CD4-positive, alpha-beta T cell treated with Interleukin-17A for 1 hour (primary cell): ENCODE measurements at regions not wholly inside any gene's neighbourhood (a gene's known extent, or its start where the extent isn't known, plus 50 kb on each side); places are given as distances from the start of the nearest gene placed in this dataset.

ENCODE experiments used
- DNase-seq: peaks from one replicate; pipeline ENCODE4 v3.0.0-alpha.2; 2020

DNA sequence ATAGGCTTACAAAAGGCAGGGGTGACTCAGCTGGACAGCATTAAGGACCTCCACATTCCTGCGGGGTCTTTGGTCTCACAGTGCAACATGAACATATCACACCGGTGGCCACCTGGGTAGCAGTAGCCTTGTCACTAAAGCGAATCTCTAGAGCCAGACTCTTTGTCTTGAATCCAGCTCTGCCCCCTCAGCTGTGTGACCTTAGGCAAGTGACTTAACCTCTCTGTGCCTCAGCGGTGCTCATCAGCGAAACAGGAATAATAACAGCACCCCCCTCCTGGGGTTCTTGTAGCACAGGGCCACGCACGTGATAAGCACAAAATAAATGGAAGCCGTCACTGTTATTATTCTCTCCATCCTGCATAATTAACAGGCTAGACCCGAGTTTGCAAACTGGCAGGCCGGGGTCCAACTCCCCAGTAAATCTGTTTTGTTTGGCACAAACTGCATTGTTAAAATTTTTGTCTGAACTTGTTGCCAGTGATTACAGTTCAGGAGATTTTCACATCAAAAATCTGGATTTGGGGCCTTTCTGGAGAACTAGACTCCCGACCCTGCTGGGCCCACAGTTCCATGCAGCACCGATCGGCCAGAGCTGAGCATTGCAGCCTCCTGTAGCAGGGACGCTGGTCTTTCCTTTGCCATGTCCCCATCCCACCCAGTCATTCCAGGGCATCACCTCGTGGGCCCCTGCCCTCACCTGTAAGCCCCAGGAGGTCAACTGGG, 174.8 kb downstream of the PHETA1 start:
- DNase-seq = no peak

DNA sequence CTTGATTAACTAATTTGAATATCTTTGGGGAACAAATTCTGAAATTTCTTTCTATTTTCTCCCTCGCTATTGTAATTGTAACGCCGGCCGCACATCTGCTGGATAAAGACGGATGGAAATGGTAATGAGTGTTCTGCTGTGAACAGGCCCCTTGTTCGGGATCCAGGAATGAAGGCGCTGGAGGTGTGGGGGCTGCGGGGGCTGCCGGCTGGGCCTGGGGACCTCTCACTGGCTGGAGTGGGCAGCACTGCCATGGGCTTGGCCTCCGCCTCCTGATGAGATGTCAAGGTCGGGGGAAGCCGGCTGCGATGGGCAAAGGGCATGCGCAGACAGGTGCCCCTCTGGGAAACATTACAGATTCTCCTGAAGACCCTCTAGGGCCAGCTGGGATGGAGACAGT, 175.4 kb downstream of the PHETA1 start:
- no peak for DNase-seq

DNA sequence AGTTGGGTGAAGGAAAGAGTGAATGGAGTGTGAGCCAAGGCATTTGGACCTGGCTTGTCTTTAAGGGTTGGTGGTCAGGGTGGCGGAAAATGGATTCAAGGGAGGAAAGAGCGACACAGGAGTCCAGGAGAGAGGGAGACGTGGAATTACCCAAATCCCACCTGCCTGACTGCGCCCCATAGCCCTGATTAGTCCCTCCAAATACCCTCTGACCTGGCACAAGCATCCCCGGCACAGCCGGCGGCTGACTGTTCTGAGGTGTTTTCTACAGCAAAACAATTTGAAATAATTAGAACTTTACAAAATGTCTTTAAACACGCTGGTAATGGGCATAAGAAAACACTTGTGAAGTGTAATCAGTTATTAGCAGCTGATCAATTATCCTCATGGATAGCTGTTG, 175.8 kb downstream of the PHETA1 start:
- no peak for DNase-seq

DNA sequence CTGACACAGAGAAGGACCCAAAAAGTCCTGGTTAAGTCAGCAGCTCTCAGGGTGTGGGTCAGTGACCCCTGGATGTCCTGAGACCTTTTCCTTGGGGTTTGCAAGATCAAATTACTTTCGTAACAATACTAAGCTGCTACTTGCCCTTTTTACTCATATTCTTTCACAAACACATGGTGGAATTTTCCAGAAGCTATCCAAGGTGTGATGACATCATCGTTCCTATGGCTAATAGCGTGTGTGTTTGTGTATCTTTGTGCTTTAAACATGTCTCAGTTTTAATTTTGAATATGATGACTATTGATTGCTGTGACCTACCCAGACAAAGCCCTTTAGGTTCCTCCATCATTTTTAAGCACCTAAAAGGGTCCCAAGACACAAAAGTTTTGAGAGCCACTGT, 176.2 kb downstream of the PHETA1 start:
- DNase-seq = no peak

DNA sequence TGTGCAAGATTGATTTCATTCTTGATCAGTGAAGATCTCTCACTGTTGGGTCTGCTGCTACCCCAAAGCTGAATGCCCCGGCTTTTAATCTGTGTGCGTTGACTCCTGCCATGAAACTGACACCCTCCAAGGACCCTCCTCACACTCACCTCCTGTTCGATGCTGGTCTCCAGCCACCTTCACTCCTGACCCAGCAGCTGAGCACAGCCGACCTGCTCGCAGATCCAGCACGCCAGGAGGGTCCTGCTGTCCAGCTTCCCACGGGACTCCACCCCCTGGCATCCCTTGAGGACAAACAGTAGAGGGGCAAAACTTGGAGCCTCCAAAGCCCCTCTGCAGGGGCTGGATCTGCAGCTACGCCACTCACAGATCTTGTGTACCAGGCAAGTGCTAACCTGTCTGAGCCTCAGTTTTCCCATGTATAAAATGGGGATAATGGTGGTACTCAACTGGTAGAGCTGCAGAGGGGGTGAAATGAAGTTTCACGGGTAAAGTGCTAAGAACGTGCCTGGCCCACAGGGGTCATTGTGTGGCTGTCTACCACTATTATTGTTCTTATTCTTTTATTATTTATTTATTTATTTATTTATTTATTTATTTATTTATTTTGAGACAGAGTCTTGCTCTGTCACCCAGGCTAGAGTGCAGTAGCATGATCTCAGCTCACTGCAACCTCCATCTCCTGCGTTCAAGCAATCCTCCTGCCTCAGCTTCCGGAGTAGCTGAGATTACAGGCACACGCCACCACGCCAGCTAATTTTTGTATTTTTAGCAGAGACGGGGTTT, 178.0 kb downstream of the PHETA1 start:
- no peak for DNase-seq

DNA sequence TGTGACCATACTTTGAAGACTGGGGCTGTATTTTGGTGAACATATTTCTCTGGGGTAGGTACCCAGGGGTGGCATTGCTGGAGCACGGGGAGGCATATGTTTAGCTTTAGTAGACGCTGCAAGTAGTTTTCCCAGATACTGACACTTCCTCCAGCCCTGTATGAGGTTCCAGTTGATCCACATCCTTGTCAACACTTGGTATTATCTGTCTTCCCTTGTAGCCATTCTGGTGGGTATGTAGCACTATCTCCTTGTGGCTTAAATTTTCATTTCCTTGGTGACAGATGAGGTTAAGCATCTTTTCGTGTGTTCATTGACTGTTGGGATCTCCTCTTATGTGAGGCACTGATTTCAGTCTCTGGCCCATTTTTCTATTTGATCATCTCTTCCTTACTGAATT, 179.1 kb downstream of the PHETA1 start:
- DNase-seq = no peak

DNA sequence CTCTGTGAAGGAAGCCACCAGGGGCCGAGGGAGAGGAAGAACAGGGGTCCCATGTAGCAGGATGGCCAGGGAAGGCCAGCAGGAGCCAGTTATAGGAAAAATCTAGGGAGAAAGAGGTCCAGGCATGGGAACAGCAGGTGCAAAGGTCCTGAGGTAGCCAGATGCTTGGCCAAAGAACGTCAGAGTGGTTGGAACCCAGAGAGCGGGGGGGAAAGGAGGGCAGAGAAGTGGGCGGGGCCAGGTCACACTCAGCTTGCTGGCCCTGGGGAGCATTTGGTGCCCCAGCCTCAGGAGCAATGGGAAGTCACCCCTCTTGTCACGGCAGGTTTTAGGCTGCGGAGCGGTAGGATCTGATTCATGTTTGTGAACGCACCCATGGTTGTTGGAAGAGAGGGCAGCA, 180.5 kb downstream of the PHETA1 start:
- DNase-seq = no peak

DNA sequence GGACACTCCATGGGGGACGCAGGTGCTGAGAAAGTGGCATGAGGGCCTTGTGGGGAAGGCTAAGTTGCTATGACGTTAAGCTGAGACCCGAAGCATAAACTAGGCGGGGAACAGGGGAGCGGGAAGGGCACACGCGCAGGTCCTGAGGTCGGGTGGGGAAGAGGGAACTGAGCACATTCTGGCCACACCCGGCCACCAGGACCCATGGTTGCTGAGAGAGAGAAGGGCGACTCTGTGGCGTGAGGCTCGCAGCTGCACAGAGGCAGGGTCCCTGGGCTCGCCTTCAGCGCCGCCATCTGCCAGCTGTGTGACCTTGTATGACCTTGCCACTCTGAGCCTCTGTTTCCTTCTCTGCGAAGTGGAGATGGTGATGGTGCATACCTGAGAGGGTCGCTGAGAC, 182.5 kb downstream of the PHETA1 start:
- DNase-seq = no peak

DNA sequence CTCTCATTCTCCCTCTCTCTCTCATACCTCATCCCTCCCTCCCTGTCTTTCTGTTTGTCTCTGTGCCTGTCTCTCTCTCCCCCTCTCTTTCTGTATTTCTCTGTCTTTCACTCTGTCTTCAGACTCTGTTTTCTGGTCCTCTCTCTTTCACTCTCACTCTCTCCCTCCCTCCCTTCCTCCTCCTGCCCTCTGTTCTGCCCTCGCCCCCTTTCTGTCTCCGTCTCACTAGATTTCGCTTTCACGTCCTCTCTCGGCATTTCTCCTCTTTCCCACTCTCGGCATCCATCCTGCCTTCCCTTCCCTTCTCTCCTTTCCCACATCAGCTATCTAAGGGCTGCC, 183.0 kb downstream of the PHETA1 start:
- DNase-seq = no peak

DNA sequence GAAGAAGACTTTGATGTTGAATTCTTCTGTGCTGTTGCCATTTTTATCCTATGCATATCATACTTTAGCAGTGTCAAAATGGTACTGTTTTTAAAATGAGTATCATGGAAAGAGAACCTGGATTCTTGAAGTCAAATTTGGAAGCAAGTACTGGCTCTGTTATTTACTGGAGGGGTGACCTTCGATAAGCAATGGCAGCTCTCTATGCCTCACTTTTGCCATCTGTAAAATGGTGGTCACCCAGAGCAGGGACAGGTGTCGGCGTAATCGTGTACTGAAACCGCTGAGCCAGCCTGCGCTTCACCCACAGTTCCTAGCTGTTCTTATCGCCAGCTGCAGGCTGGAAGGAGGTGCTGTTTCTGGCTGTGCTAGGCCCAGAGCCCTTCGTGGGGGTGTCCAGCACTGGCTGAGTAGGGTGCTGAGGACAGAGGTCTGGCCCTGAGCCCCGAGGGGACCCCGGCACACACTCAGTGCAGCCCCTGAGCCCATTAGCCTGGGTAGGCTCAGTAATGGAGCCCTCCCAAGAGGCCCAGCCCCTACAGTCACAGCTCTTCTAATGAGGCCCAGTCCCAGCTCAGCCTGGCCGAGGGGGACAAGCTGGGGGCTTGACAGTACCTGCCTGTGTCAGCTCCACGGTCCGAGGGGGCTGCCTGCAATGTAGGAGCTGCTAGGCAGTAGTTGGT, 183.5 kb downstream of the PHETA1 start:
- DNase-seq = no peak

DNA sequence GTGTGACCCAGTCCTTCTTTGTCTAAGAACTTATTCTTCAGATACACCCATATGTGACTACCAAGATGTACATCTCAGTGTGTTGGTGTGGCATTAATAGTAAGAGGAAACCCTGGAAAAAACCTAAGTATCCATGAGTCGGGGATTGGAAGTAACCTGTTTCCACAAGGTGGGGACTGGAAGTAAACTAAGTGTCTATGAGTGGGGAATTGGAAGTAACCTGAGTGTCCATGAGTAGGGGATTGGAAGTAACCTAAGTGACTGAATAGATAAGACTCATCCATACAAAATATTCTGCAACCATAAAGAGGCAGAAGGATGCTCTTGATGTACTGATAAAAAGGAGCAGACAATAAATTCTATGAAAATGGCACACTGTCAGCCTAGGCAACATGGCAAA, 184.7 kb downstream of the PHETA1 start:
- DNase-seq = no peak

DNA sequence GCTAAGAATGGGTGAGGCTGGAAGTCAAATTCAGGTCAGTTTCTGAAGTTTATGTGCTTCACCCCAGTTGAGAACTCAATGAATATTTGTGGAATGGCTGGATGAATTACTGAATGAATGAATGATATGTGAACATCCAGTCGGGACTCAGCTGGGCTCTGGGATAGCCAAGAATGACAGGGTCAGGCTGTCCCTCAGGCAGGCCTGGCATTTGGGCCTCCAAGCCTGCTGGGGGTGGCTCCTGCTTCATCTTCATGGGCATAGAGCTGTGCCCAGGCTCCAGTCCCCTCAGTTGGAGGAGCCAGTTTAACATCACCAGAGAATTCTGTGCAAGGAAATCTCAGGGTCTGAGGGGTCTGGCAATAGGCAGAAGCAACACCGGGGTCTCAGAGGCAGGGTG, 185.8 kb downstream of the PHETA1 start:
- no peak for DNase-seq

DNA sequence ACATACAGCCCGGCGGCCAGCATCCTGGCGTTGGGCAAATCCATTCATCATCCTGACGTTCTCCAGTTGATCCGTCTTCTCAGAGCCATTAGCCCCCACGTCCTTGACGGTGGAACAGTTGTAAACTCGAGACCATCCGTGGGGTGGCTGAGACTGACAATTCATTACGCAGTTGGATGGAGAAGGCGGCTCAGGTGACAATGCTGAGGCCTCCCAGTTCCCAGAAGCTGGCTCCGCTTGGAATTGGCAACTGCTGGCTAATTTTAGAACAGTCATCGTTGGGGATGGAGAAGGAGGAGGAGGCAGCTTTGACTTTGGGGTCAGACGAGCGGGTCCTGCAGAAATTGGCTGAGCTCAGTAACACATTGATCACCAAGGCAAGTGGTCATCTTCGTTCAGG, 186.5 kb downstream of the PHETA1 start:
- no peak for DNase-seq

DNA sequence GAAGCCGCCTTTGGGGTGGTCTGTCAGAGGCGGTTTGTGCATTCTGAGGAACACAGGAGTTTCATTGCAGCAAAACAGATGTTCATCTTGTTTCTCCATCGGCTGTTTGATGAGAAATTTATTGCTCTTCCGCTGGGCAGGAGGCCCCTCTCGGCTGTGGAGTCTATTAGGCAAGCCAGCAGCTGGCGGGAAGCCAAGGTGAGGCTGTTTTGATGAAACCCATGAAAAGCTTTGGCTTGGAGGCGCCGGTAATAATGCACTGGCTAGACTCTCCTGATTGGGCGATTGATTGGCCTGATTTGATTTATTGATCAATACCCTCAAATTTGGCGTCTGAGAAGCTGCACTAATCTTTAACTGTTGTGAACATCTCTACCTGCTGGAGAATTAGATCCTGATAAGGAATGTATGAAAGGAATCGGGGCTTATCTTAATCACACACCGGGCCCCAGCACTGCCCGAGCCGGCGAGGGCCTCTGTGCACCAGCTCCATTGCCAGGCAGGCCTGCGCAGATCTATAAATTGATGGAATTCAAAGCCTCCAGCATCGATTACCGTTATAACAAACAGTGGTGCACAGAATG, 187.7 kb downstream of the PHETA1 start:
- peak; percentile 10 for DNase-seq

DNA sequence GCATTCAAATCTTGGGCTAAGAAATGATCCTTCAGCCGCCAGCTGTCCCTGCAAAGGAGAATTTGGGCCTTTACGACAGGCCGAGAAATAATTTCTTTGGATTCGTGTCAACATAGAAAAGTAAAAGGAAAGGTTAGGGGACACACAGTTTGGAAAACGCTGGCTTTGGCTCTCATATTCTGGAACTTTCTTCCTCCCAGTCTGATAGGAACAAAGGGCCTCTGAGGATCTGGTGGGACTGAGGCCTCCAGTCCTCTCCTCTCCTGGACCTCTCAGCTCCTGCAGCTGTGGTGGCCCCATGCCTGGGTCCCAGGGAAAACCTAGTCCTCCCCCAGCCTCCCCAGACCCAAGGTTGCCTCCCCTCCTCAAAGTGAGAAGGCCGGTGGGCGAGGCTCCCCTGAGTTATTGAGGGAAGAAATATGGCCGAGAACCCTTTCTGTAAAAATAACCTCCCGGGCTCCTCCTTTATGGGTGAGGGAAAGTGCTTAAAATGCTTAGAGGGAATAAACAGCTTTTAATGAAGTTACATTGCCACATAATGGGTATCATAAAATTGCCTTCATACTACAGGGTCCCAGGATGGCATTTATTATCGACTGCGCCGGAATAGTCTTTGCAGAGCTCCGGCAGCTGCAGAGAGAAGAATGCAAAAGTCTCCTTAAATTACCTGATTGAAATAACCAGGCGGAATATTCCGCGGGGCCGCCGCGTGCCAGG, 188.3 kb downstream of the PHETA1 start:
- DNase-seq = no peak

DNA sequence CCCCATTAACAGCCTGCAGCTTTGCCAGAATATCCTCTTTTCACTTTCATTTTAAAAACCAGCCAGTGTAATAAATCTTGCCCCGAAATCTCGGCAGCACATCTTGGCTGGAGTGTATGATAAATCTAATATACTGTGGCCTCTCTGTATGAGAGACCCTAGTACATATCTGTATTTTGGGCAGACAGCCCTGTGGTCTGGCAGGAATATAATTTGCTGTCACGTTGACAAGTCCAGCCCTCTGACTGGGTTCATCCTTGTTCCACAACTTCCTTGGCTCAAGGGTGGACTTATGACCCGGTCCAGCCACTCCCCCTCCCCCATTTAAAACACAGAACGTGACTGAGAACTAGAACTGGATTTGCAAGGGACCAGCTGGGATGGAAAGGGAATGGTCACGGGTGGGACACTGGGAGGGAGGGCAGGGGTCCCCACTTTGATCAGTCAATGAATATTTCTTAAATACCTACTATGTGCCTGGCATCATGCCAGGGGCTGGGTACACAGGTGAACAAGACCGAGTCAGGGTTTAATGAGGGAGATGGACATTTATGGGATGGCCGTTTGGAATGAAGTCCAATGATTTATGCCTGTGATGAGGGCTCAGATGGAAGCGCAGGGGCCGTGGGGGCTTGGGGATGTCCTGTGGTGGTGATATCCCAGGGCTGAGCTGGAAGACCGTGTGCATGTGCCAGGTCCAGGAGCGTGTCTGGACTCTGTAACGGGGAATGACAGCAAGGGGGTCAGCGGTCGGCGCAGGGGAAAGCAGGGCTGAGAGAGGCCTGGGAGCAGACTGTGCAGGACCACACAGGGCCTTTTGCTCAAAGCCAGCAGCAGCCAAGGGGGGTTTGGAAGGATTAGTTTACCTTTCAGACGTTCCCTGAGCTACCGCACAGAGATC, 190.5 kb downstream of the PHETA1 start:
- DNase-seq = no peak

DNA sequence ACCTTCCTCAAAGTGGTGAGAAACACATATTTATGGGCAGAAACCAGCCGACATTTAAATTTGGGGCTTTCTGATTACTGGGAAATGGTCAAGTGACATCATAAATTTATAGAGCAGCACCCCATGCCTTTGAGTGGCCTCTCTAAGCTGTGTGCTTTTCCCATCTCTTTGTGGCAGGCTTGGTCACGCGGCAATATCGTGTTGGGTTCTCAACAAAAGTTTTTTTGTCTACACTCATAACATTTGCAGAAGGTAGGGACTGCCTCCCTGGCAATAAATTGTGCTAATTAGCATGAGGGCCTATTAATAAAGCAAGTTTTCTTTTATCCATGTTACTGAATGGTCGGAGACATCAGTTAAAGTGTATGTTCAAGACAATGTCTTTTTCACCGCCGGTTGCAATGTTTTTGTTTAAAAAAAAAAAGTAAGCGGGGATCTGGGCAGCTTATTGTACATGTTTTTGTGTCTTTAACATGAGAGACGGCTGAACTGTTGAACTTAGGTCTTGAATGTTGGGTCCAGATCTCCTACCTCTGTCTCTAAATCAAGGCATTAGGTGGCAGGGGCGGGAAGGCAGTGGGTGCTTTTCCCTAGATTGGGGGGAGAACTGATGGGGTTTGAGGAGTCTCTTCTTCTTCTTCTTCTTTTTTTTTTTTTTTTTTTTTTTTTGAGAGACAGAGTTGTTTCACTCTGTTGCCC, 193.3 kb downstream of the PHETA1 start:
- no peak for DNase-seq

DNA sequence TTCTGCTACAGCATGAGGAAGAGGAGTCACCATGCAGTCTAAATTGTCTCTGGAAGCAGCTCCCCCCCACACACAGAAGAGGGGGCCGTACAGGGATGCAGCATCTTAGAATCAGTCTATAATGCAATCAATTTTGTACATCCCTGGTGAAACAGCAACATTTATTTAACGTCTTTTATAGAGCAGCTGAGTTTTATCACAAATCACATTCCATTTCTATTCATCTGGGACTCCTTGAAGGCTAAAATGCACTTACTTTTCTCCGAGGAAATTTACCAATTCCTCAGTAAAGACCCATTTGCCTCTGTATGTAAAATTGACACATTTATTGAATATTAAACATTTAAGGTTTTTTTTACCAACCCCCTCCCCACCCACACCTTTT, 193.9 kb downstream of the PHETA1 start:
- no peak for DNase-seq

DNA sequence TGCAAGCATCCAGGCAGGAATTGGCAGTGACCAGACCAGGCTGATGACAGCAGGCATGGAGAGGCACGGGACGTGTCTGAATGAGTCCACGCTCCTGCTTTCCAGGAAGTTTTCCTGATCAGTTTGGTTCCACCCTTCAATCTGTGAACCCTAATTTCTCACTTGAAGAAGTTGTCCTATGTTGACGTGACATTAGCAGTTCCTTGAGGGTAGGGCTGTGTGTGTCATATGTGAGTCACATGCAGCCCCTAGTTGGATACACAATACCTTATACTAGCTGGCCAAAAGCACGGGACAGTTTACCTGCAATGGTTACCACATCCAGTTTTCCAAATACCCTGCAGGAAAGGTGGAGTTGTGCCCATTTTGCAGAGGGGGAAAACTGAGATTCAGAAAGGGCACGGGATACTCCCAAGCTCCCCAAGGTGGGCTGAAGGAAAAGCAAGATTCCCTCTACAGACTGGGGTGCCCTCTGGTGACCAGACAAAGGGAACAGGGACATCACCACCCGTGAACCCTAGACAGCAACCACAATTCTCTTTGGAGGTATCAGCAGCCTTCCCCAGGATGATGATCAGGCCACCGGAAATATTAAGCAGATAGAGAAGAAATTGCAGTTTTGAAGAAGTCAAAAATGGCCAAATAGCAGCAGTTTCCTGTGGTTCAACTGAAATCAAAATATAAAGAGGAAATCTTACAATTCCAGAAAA, 194.5 kb downstream of the PHETA1 start:
- no peak for DNase-seq

DNA sequence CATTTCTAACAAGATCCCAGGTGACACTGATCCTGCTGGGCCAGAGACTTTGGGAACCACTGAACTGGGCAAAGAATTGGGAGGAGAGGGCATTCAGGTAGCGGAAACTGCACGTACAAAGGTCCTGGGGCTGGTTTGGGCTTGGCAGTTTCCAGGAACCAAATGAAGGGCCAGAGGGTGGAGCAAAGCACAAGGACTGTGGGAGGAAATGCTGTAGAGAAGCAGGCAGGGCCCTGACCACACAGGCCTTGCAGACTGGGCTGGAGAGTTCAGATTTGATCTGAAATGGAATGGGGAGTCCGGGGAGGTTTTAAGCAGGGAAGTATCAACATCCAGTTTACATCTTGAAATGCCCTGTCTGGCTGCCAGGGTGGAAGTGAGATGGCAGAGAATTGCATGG, 195.1 kb downstream of the PHETA1 start:
- no peak for DNase-seq

DNA sequence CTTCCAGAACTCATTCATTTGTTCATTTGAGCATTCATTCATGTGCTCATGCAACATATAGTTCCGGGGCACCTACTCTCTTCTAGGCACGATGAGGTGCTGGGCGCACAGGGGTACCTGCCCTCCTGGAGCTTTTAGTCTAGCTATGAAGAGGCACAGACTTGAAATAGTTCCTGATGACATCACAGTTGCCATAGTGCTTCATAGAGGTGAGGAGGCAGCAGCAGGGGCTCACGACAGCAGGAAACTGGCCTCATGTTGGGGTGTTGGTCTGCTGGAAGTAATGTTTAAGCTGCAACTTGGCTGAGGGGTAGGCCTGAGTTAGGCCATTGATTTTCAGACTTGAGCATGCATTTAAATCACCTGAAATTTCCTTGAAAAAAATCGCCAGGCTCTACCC, 195.5 kb downstream of the PHETA1 start:
- no peak for DNase-seq
